Erythroblast (primary cell): ENCODE measurements at regions not wholly inside any gene's neighbourhood (a gene's known extent, or its start where the extent isn't known, plus 50 kb on each side); places are given as distances from the start of the nearest gene placed in this dataset.
"Not testable (repeated sequence)": the region's sequence is repeated elsewhere in the genome, so short reads cannot be mapped to it uniquely, and the experiment has no call there.

Experiments used
- GATA1 ChIP-seq: IDR thresholded peaks from 2 replicates; pipeline ENCODE4 v1.6.1; 2011; ENCODE audit warnings: low read depth, mild to moderate bottlenecking, control low read depth, low read length, moderate library complexity
- POLR2A ChIP-seq: IDR thresholded peaks from 2 replicates; pipeline ENCODE4 v1.6.1; 2011; ENCODE audit warnings: mild to moderate bottlenecking, low read length

DNA sequence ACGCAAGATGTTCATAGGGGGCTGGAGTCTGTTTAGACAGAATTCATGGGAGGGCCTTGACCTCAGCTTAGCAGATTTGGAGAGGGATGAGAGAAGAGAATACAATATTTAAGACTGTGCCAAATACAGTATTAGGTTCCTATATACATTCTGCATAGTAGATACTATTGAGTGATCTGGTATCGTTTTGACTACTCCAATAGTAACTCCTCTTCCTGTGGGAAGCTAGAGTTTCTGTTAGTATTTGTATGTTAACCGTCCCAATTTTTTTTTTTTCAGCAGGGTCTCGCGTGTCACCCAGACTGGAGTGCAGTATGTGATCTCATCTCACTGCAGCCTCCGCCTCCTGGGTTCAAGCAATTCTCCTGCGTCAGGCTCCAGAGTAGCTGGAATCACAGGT is 65.2 kb upstream of the FAM153A start:
- TF ChIP-seq POLR2A, GATA1: not testable (repeated sequence)
